Inferior parietal cortex (tissue), 1 donor: ENCODE measurements at regions not wholly inside any gene's neighbourhood (a gene's known extent, or its start where the extent isn't known, plus 50 kb on each side); places are given as distances from the start of the nearest gene placed in this dataset.

Experiments
- DNase-seq: peaks from one replicate; pipeline ENCODE4 v3.0.0-alpha.2; 2016; ENCODE audit errors: extremely low spot score

- no peak for DNase-seq
These were observed 283.5 kb upstream of the ADARB2 start for GRCh38 chr10:2020836-2021235.

DNA sequence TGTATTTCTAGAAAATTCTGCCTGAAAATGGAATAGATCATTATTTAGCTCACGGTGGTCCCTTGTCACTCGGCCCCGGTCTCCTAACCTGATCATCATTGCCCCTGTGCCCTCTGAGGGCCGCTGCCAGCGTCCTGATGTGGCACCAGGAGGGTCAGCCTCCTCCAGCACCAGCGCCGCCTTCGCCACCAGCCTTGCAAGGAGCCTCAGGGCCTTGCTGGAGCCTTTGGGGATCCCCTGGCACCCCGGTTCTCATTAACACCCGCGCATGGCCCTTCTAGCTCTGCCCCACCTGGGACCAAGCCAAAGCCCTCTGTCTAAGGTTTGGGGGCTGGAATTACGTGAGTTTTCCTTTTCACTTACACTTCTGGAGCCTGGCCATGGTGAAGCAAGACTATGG lies 282.5 kb upstream of the ADARB2 start:
- DNase-seq: no peak

GRCh38 chr10:2019281-2019680 lies 282.0 kb upstream of the ADARB2 start:
- DNase-seq: no peak

- no peak for DNase-seq
These were observed 277.2 kb upstream of the ADARB2 start for GRCh38 chr10:2014541-2014940.

GRCh38 chr10:2012209-2012608 lies 274.9 kb upstream of the ADARB2 start:
- DNase-seq: no peak

- no peak for DNase-seq
These were observed 273.9 kb upstream of the ADARB2 start for GRCh38 chr10:2011106-2011716.

DNA sequence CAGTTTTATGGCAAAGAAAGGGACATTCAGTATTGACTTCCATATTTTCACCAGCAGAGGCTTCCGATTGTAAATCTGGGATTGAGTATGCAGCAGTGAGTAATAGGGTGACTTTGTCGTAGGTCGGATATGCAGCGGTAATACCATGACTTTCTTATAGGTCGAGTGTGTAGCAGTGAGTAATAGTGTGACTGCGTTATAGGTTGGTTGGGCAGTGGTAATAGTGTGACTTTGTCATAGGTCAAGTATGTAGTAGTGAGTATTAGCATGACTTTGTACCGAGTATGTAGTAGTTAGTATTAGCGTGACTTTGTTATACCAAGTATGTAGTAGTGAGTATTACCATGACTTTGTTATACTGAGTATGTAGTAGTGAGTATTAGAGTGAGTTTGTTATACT lies 268.2 kb upstream of the ADARB2 start:
- no peak for DNase-seq

DNA sequence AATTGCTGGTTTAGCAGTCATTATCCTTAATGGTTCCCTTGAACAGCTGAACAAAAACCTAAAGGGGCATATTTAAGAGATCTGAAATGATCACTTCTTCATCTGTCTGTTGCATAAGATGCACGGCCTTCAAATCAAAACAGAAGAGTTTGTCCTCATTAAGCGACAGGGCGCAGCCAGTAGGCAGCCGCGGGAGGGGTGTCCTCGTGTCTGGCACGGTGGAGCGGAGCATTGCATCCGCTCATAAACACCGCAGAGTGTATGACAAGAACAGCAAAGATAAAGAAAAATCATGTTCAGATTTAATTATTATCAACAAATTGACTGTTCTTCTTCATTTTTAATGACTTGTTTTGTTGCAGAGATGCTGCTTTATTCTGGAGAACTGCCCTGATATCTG lies 255.6 kb upstream of the ADARB2 start:
- no peak for DNase-seq

- no peak for DNase-seq
These were observed 251.8 kb upstream of the ADARB2 start for GRCh38 chr10:1989090-1989489.

GRCh38 chr10:1981976-1982375 lies 244.7 kb upstream of the ADARB2 start:
- peak; percentile 4 for DNase-seq

DNA sequence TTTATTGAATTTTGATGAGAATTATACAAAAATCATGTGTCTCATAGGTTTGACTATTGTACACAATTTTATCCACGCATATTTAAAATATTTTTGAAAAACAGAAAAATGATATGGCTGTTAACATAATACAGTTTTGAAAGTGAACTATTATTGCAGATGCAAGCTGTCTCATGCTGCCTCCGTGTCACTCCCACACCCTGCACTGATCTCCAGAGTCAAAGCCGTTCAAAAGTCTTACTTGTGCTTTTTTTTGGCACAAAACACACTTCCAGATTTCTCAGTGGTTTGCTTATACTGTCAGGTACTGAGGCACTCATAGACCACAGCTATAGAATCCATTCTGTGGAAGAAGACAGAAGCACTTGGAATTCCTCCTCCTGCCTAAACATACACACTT lies 243.1 kb upstream of the ADARB2 start:
- DNase-seq: no peak

GRCh38 chr10:1978584-1978983 lies 241.3 kb upstream of the ADARB2 start:
- DNase-seq: no peak

GRCh38 chr10:1977461-1977860 lies 240.1 kb upstream of the ADARB2 start:
- DNase-seq: no peak

DNA sequence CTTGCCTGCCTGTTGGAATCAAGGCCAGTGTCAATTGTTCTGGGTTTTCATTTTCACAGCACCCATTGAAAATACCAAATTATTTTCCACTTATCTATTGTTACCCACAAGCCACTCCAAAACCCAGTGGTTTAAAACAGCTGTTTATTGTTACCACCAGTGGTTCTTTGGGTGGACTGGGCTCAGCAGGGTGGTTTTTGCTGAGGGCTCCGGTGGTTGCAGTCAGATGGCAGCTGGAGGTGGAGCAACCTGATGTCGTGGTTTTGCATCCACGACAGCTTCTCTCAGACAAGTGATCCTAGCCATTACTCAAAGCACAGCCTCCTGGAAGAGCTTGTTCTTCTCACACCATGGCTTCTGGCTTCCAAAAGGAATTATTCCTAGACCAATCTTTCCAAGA lies 235.1 kb upstream of the ADARB2 start:
- no peak for DNase-seq

DNA sequence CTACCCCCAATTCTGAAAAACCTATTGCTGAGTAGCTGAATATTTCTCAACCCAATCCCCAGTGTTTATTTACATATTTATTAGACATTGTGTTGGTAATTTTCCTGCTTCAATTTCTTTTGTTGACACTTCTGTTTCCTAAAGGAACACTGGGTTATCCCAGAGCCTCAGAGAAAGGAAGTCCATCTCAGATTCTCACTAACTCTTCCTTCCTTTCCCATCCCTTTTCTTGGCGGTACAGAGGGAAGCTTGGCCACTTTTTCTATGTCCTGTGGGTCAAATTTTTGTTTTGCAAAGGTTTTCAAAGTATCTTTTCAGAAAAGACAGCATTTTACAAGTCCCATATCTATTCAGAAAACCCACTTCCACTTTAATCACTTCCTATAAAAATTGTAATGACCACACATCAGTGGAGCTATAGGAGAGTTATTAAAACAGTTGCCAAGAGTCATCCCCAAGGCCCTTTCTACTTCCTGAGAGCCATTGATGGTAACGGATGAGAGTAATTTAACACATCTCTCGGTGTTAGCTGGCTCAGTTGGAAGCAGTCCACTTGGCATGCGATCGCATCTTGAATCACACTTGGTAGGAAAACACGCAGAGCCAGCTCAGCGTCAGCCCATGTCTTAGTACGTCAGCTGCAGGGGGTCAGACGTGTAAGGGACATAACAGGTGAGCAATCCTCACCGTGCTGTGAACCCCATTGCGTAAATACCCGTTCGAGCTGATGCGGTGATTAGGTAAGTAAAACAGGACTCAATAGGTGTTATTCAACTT lies 231.1 kb upstream of the ADARB2 start:
- DNase-seq: no peak

DNA sequence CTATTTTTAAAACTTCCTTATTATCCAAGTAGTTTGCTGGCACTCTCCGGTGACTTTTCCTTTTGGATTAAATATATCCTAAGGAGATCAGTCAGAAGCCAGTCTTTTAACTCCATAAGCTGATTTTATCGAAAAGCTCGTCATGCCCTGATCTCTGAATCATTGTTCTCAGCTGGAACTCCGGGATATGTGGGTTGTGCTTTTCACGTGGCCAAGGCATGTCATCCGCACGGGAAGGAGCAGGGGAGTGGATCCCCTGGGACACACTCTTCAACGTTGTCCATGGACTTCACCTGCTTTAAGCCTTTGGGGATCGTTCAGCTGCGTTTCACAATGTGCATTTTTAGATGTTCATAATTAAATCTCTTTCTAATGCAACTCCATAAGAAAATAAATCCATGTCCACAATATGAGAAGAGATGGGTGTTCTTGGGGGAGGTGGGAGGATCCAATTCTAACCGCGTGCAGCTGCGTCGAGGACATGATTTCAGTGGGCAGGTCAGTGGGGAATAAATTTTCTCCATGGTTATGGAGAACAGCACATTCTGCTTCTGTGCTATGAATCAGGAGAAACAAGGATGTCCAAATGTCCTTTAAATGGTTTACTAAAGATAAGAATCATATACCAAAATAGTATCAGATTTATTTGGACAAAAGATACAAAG lies 229.5 kb upstream of the ADARB2 start:
- DNase-seq: no peak

DNA sequence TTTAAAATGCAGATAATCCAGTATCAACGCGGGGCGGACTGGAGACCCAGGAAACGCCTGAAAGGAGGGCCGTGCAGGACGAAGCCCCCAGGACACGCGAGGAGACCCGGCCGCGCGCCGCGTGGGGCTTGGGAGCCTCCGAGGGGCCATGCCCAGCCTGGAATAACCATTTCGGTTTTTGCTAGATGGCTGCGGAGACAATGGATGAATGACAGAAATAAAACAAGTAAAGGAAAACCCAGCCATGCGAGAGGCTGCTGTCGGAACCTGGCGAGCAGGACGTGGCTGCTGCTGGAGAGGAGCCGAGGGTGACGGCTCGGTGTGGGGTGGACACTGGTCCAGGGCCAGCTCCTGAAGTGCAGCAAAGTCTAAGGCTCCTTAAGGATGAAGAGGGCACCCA lies 227.2 kb upstream of the ADARB2 start:
- no peak for DNase-seq

DNA sequence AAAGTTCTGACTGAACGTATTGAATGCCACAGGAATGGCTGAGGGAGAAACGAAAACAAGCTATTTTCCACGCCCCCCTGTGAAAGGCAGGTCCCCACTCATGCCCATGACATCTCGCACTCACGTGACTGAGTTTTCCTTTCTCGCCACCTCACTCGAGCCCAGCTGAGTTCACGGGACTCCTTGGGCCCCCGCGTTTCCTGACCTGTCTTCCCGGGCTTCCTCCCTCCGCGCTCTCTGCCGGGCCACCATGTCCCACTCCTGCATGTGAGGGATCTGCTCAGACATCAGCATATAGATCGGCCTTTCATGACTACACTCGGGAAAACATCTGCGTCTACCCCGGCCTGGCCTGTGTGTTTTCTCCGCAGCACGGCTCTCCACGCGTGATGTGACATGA lies 226.0 kb upstream of the ADARB2 start:
- DNase-seq: no peak

DNA sequence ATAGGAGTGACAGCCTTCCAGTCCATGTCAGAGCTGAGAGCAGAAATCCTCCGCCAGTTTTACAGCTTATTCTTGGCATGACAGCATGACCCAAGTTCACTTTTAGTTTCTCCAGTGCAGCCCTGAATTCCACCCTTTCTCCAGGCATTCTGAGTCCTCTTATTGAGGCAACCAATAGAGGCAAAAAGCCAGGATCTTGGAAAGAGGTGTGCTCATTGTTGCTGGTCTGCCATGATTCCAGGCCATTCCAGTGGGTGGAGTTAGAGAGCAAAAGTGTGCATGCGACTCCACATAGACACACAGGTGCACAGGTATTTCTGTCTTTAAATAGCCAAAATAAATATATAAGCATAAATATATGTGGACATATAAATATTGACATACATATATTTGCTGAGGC lies 224.7 kb upstream of the ADARB2 start:
- no peak for DNase-seq

- no peak for DNase-seq
These were observed 223.7 kb upstream of the ADARB2 start for GRCh38 chr10:1960982-1961381.

DNA sequence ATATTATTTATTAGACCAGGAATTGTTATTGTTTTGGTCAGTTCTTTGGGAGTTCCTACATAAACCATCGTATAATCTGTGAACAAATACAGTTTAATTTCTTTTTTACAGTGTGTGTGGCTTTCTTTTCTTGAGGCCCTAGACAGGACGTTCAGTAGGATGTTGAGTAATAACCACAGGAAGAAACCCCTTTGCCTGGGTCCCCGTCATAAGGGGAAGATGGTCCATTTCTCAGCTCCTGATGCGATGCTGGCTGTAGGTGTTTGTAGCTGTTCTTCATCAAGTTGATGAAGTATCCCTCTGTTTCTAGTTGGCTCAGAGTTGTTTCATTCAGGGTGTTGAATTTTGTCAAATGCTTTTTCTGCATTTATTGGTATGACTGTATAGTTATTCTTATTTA lies 219.7 kb upstream of the ADARB2 start:
- DNase-seq: no peak

- DNase-seq: no peak
These were observed 217.0 kb upstream of the ADARB2 start for GRCh38 chr10:1954300-1954699.
